OCI-LY1 (cell line): ENCODE measurements at regions not wholly inside any gene's neighbourhood (a gene's known extent, or its start where the extent isn't known, plus 50 kb on each side); places are given as distances from the start of the nearest gene placed in this dataset.

ENCODE experiments used
- H2AFZ ChIP-seq: fragments of 200-600 bp; sonication (generic), shearing (Covaris generic); 2 replicates; pipeline ENCODE4 v1.6.0; 2014; ENCODE audit warnings: antibody characterized with exemption, mild to moderate bottlenecking, low read length
- H3F3A ChIP-seq: fragments of 200-600 bp; sonication (generic), shearing (Covaris generic); 2 replicates; pipeline ENCODE4 v1.6.0; 2014; ENCODE audit warnings: mild to moderate bottlenecking, antibody characterized with exemption, low read length, moderate library complexity; ENCODE audit not compliant: insufficient read depth
- H3K27ac ChIP-seq: fragments of 200-600 bp; sonication (generic); 2 replicates; pipeline ENCODE4 v1.5.1; 2014; ENCODE audit warnings: low read length, mixed run types, mild to moderate bottlenecking, low read depth; ENCODE audit not compliant: poor library complexity, severe bottlenecking
- H3K27me3 ChIP-seq: fragments of 200-600 bp; sonication (generic); 2 replicates; pipeline ENCODE4 v1.6.0; 2014; ENCODE audit warnings: antibody characterized with exemption, mild to moderate bottlenecking, low read length, moderate library complexity; ENCODE audit not compliant: insufficient read depth
- H3K36me3 ChIP-seq: fragments of 200-600 bp; sonication (generic); 2 replicates; pipeline ENCODE4 v1.6.1; 2014; ENCODE audit warnings: mild to moderate bottlenecking, antibody characterized with exemption, low read length, moderate library complexity, mixed read lengths; ENCODE audit not compliant: insufficient read depth
- H3K4me1 ChIP-seq: fragments of 200-600 bp; sonication (generic); 2 replicates; pipeline ENCODE4 v1.5.1; 2014; ENCODE audit warnings: mild to moderate bottlenecking, low read length, moderate library complexity; ENCODE audit not compliant: insufficient read depth, severe bottlenecking
- H3K4me2 ChIP-seq: fragments of 200-600 bp; sonication (generic), shearing (Covaris generic); 2 replicates; pipeline ENCODE4 v1.6.1; 2014; ENCODE audit warnings: low read length
- H3K4me3 ChIP-seq: fragments of 200-600 bp; sonication (generic); 2 replicates; pipeline ENCODE4 v1.5.1; 2014; ENCODE audit warnings: low read length, low read depth, mild to moderate bottlenecking, mixed read lengths; ENCODE audit not compliant: poor library complexity, severe bottlenecking
- H3K79me2 ChIP-seq: fragments of 200-600 bp; shearing (Covaris generic); 2 replicates; pipeline ENCODE4 v1.6.1; 2016; ENCODE audit warnings: mixed run types, low read length, mixed read lengths; ENCODE audit not compliant: insufficient read depth
- H3K9ac ChIP-seq: fragments of 200-600 bp; sonication (generic), shearing (Covaris generic); 2 replicates; pipeline ENCODE4 v1.6.1; 2014; ENCODE audit warnings: mild to moderate bottlenecking, low read length, mixed read lengths
- H3K9me2 ChIP-seq: fragments of 200-600 bp; sonication (generic), shearing (Covaris generic); 2 replicates; pipeline ENCODE4 v1.6.1; 2014; ENCODE audit warnings: low read depth, mild to moderate bottlenecking, low read length, mixed read lengths
- H3K9me3 ChIP-seq: fragments of 200-600 bp; shearing (Covaris generic); 2 replicates; pipeline ENCODE4 v1.6.1; 2014; ENCODE audit warnings: low read length, mixed read lengths
- H4K20me1 ChIP-seq: fragments of 200-600 bp; sonication (generic), shearing (Covaris generic); 2 replicates; pipeline ENCODE4 v1.6.0; 2016; ENCODE audit warnings: mild to moderate bottlenecking, low read length; ENCODE audit not compliant: insufficient read depth
- EZH2 ChIP-seq: fragments of 200-600 bp; sonication (generic), shearing (Covaris generic); IDR thresholded peaks from 2 replicates; pipeline ENCODE4 v1.8.0; 2017; ENCODE audit warnings: borderline replicate concordance, mixed run types, mild to moderate bottlenecking, antibody characterized with exemption, low read length, moderate library complexity, mixed read lengths
- TF ChIP-seq, protein P1 (sequence below): fragments of 200-600 bp; sonication (generic), shearing (Covaris generic); IDR thresholded peaks from 2 replicates; pipeline ENCODE4 v1.5.1; 2017; ENCODE audit warnings: mild to moderate bottlenecking, antibody characterized with exemption, low read length, moderate library complexity, mixed read lengths

DNA sequence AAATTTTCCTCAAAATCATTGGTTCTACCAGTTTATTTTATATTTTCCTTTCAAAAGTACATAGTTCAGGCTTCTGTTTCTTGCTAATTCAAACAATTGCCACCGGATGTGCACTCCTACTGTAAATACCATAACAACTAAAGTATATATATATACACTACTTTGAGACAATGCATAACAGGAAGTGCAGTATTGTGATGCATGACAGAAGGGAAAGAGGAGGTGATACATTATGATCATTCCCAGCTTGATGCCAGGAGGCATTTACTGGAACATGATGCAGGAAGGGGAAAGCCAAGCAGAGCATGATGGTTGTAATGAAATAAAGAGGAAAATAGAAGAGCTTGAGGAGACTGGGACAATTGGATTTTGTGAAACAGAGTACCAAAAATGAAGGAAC lies 215.2 kb upstream of the NT5C1B start:
- H3K9me3 ChIP-seq, result no peaks in the 10 kb centered on the region
- H3F3A ChIP-seq, result no peaks in the 10 kb centered on the region
- TF ChIP-seq, protein P1, sequence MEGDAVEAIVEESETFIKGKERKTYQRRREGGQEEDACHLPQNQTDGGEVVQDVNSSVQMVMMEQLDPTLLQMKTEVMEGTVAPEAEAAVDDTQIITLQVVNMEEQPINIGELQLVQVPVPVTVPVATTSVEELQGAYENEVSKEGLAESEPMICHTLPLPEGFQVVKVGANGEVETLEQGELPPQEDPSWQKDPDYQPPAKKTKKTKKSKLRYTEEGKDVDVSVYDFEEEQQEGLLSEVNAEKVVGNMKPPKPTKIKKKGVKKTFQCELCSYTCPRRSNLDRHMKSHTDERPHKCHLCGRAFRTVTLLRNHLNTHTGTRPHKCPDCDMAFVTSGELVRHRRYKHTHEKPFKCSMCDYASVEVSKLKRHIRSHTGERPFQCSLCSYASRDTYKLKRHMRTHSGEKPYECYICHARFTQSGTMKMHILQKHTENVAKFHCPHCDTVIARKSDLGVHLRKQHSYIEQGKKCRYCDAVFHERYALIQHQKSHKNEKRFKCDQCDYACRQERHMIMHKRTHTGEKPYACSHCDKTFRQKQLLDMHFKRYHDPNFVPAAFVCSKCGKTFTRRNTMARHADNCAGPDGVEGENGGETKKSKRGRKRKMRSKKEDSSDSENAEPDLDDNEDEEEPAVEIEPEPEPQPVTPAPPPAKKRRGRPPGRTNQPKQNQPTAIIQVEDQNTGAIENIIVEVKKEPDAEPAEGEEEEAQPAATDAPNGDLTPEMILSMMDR, result no peak
- no peak for TF ChIP-seq EZH2
- no peaks in the 10 kb centered on the region for H3K79me2 ChIP-seq
- no peaks in the 10 kb centered on the region for H3K9me2 ChIP-seq
- no peak overlapping the region for H2AFZ ChIP-seq
- no peak overlapping the region for H3K9ac ChIP-seq
- no peak overlapping the region for H3K27ac ChIP-seq
- no peaks in the 10 kb centered on the region for H3K4me1 ChIP-seq
- H3K4me2 ChIP-seq, result no peak overlapping the region
- no peaks in the 10 kb centered on the region for H4K20me1 ChIP-seq
- no peaks in the 10 kb centered on the region for H3K27me3 ChIP-seq
- H3K4me3 ChIP-seq, result no peak overlapping the region
- no peaks in the 10 kb centered on the region for H3K36me3 ChIP-seq

DNA sequence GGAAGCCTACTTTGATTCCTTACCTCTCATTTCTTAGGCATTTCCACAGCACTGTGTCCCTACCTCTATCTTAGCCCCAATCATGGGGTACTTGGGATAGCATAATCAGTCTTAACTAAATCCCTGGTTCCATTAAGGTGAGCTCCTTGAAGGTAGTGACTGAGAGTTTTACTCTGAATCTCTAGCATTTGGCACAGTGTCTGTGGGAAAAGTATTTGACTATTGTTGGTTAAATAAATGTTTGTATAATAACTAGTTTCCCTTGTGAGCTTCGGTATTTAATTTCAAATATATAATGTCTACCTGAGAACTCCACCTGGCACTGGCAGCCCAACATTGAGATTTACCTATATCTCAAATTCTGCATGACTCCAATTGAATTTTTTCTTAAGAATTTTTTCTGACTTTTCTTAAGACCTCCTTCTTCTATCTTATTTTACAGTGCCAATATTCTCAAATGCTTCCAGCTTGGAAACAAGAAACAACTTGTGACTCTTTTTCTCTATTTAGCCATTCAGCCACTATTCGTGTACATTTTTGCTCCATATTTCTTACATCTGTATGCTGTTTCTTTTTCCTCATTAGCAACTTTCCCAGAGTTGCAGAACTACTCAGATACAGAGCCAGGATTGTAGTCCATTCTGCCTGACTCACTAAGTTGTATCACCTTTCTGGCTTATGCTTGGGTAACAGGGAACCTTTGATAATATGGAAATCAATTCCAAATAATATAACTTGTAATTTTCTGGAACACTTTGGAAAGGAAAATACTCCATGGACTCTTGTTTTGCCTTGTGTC lies 214.0 kb upstream of the NT5C1B start:
- Histone ChIP-seq H3K4me2 (no peak overlapping the region), H3K4me3 (no peak overlapping the region), H2AFZ (no peak overlapping the region), H4K20me1 (no peaks in the 10 kb centered on the region), H3K27ac (no peak overlapping the region), H3K79me2 (no peaks in the 10 kb centered on the region), H3K4me1 (no peaks in the 10 kb centered on the region), H3K9me2 (no peaks in the 10 kb centered on the region), H3K9ac (no peak overlapping the region), H3K27me3 (no peaks in the 10 kb centered on the region), H3F3A (no peaks in the 10 kb centered on the region), H3K36me3 (no peaks in the 10 kb centered on the region), H3K9me3 (no peaks in the 10 kb centered on the region)
- TF ChIP-seq EZH2, result no peak
- TF ChIP-seq, protein P1, result no peak

DNA sequence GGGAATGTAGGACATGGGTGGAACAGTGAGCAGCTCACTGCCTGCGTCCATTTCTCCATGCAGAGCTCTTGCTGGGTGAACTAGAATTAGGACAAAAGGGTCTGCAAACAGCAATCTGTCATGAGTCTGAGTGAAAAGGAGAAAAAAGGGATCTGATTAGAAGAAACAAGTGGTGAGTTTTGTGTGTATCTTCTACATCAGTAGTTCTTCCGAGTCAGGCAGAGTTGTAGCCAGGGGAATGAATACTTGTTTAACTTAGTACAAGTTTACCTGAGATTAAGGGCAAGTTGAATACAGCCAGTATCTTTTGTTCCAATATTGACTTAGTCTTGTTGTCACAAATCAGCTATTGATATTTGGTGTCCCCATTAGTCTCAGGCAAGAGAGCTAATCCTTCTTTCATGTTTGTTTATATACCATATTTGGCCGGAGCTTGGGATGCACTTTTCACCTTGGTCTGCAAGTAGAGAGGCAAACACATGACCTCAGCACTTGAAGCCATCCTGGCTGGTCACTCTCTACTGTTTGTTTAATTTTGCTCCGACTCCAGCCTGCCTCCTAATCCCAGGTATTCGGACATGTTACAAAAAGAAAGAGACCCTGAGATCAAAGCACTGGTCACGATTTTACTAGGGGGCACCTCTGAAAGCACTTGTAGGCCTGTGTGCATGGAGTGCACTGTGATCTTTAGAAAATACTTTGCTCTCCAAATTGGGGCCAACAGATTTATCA lies 211.0 kb upstream of the NT5C1B start:
- no peak for TF ChIP-seq EZH2
- no peaks in the 10 kb centered on the region for H3K9me3 ChIP-seq
- H3K9ac ChIP-seq, result no peak overlapping the region
- no peaks in the 10 kb centered on the region for H3K9me2 ChIP-seq
- H3K79me2 ChIP-seq, result no peaks in the 10 kb centered on the region
- H2AFZ ChIP-seq, result no peak overlapping the region
- H3K4me3 ChIP-seq, result no peak overlapping the region
- no peaks in the 10 kb centered on the region for H3K27me3 ChIP-seq
- no peak overlapping the region for H3K27ac ChIP-seq
- no peaks in the 10 kb centered on the region for H3K4me1 ChIP-seq
- H3K36me3 ChIP-seq, result no peaks in the 10 kb centered on the region
- H3K4me2 ChIP-seq, result no peak overlapping the region
- H3F3A ChIP-seq, result no peaks in the 10 kb centered on the region
- no peaks in the 10 kb centered on the region for H4K20me1 ChIP-seq
